B cell (primary cell): ENCODE measurements at regions not wholly inside any gene's neighbourhood (a gene's known extent, or its start where the extent isn't known, plus 50 kb on each side); places are given as distances from the start of the nearest gene placed in this dataset.
"Not testable (repeated sequence)": the region's sequence is repeated elsewhere in the genome, so short reads cannot be mapped to it uniquely, and the experiment has no call there.

Source experiments
- ATAC-seq: fragments of 200-7000 bp; cut with Tn5 transposase; one replicate; pipeline ENCODE4 v1.10.0; 2021; ENCODE audit warnings: low read depth, mild to moderate bottlenecking, moderate number of reproducible peaks, moderate library complexity
- CTCF ChIA-PET: fragments of 350-600 bp; sonication (Branson Sonifier 250); formaldehyde crosslinking; loops from one replicate; lab custom pipeline; 2021; ENCODE audit warnings: antibody characterized with exemption, inconsistent platforms; lab: Charles Lee
- POLR2A ChIA-PET: fragments of 350-600 bp; sonication (Branson Sonifier 250); formaldehyde crosslinking; loops from one replicate; lab custom pipeline; 2021; ENCODE audit warnings: antibody characterized with exemption; lab: Charles Lee
- DNase-seq: peaks from one replicate; pipeline ENCODE4 v3.0.0; 2013
- H2AFZ ChIP-seq: 2 replicates; pipeline ENCODE4 v1.6.1; 2012; ENCODE audit warnings: mild to moderate bottlenecking, low read depth, low read length; ENCODE audit not compliant: insufficient read depth, poor library complexity, severe bottlenecking
- H3K27ac ChIP-seq, 2 donors: 1 replicate in 1 of 2; 2 replicates in 1 of 2; pipeline ENCODE4 v1.5.1; 2012 to 2013; ENCODE audit warnings: low read length in 2 of 2, mild to moderate bottlenecking in 2 of 2, moderate library complexity in 1 of 2
- H3K27me3 ChIP-seq, 4 experiments: fragments of 200-600 bp in 1 of 4; sonication (generic) in 1 of 4; replicated peaks in 1 of 4; 1 replicate in 2 of 4; 2 replicates in 2 of 4; pipeline versions ENCODE4 v1.6.1 to v1.7.0; 2013 to 2016; ENCODE audit warnings: low read length in 3 of 4, mild to moderate bottlenecking in 2 of 4, mixed read lengths in 1 of 4, moderate library complexity in 1 of 4; ENCODE audit not compliant: insufficient read depth in 4 of 4, control insufficient read depth in 3 of 4; ENCODE audit errors: control extremely low read depth in 1 of 4
- H3K36me3 ChIP-seq, 2 experiments: replicated peaks in 1 of 2; 1 replicate in 1 of 2; 2 replicates in 1 of 2; pipeline versions ENCODE4 v1.6.1 to v1.7.1; 2013; ENCODE audit warnings: low read length in 1 of 2; ENCODE audit not compliant: insufficient read depth in 2 of 2, control insufficient read depth in 1 of 2; ENCODE audit errors: control extremely low read depth in 1 of 2, extremely low read depth in 1 of 2
- H3K4me1 ChIP-seq, 2 donors: fragments of 200-600 bp in 1 of 2; sonication (generic) in 1 of 2; 1 replicate in 1 of 2; 2 replicates in 1 of 2; pipeline versions ENCODE4 v1.5.1 to v1.6.1; 2013 to 2017; ENCODE audit warnings: low read length in 2 of 2; ENCODE audit not compliant: control insufficient read depth in 2 of 2, insufficient read depth in 2 of 2
- H3K4me2 ChIP-seq: replicated peaks from 2 replicates; pipeline ENCODE3; 2012; ENCODE audit warnings: mild to moderate bottlenecking, low read depth, low read length; ENCODE audit not compliant: poor library complexity, severe bottlenecking
- H3K4me3 ChIP-seq, 5 experiments: fragments of 200-600 bp in 1 of 5; sonication (generic) in 1 of 5; 1 replicate in 3 of 5; 2 replicates in 2 of 5; pipeline versions ENCODE4 v1.5.1 to v1.7.0; 2011 to 2016; ENCODE audit warnings: low read length in 4 of 5, mild to moderate bottlenecking in 4 of 5, low read depth in 2 of 5, control low read depth in 1 of 5, moderate library complexity in 1 of 5; ENCODE audit not compliant: insufficient read depth in 1 of 5; ENCODE audit errors: control extremely low read depth in 1 of 5, extremely low read depth in 1 of 5
- H3K79me2 ChIP-seq: fragments of 200-600 bp; sonication (generic); one replicate; pipeline ENCODE4 v1.6.0; 2016; ENCODE audit warnings: low read length; ENCODE audit not compliant: control insufficient read depth, insufficient read depth
- H3K9ac ChIP-seq: fragments of 200-600 bp; sonication (generic); 2 replicates; pipeline ENCODE4 v1.6.1; 2017; ENCODE audit warnings: mild to moderate bottlenecking, low read length, moderate library complexity
- H3K9me3 ChIP-seq, 3 donors: one replicate each; pipeline versions ENCODE4 v1.6.1 to v1.7.1; 2013; ENCODE audit warnings: low read length in 2 of 3; ENCODE audit not compliant: control insufficient read depth in 2 of 3, insufficient read depth in 1 of 3; ENCODE audit errors: control extremely low read depth in 1 of 3
- H4K20me1 ChIP-seq: 2 replicates; pipeline ENCODE4 v1.6.0; 2012; ENCODE audit warnings: mild to moderate bottlenecking, low read length; ENCODE audit not compliant: insufficient read depth, control insufficient read depth, poor library complexity, severe bottlenecking
- H3K27ac Mint-ChIP-seq: one replicate; pipeline ENCODE4 v1.8.0; 2021; ENCODE audit warnings: mixed read lengths
- H3K27me3 Mint-ChIP-seq: one replicate; pipeline ENCODE4 v1.8.0; 2021; ENCODE audit warnings: mixed read lengths
- H3K4me1 Mint-ChIP-seq: one replicate; pipeline ENCODE4 v1.8.0; 2021; ENCODE audit warnings: mixed read lengths
- H3K4me3 Mint-ChIP-seq: one replicate; pipeline ENCODE4 v1.8.0; 2021; ENCODE audit warnings: mixed read lengths
- H3K9me3 Mint-ChIP-seq: one replicate; pipeline ENCODE4 v1.8.0; 2022; ENCODE audit warnings: mixed read lengths; ENCODE audit not compliant: insufficient read depth
- CTCF ChIP-seq: fragments of 200-600 bp; IDR thresholded peaks from one replicate; pipeline ENCODE4 v1.8.0; 2022; ENCODE audit warnings: antibody characterized with exemption, mild to moderate bottlenecking
- EZH2 ChIP-seq: IDR thresholded peaks from 2 replicates; pipeline ENCODE4 v1.6.1; 2012; ENCODE audit warnings: borderline replicate concordance, low read depth, mild to moderate bottlenecking, moderate library complexity, low read length; ENCODE audit not compliant: insufficient read depth, poor library complexity, severe bottlenecking
- WGBS: methylation state at CpG from one replicate; pipeline ENCODE4 v1.1.5; 2013; ENCODE audit warnings: missing lambda C conversion rate; ENCODE audit not compliant: insufficient coverage; 5-methylcytosine and 5-hydroxymethylcytosine counted together
- intact Hi-C: fragments of 100-400 bp; cut with micrococcal nuclease; formaldehyde crosslinking; loops from one replicate; pipeline ENCODE4 v1.10.0; 2022

DNA sequence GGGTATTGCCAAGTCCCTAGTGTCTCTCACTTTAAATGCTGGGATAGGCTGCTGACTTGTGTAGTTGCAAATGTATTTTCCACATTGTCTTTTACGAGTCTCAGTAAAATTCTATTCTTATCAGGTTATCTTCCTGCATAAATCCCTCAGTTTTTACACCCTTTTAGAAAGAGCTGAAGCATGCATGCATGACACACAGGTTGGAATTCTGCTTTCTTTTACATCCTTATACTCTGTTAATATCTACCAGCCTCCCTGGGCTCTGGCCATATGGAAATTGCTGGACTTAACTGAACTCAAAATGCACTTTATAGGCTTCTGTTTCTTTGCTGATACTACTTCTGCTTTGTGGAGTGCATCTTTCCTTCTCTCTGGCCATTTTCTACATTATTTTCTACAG, 477.4 kb downstream of the FRK start:
- POLR2A ChIA-PET, result no interaction called here
- Mint-ChIP-seq H3K27me3 (no peaks in the 10 kb centered on the region), H3K4me3 (no peak overlapping the region), H3K9me3 (no peaks in the 10 kb centered on the region), H3K27ac (no peak overlapping the region), H3K4me1 (no peaks in the 10 kb centered on the region)
- H4K20me1 ChIP-seq, result no peaks in the 10 kb centered on the region
- H3K27ac ChIP-seq, result no peak overlapping the region
- H3K9me3 ChIP-seq, result peaks cover 0 to 2% (median 0%) of the 10 kb centered on the region in 3 donors
- no peak overlapping the region for H3K4me3 ChIP-seq
- DNase-seq (no peak), ATAC-seq (no peak)
- TF ChIP-seq CTCF (no peak), EZH2 (no peak)
- H3K36me3 ChIP-seq, result no peaks in the 10 kb centered on the region
- 83% methylated on average over 1 of the region's 1 CpG for WGBS
- H3K4me1 ChIP-seq, result no peaks in the 10 kb centered on the region
- H3K9ac ChIP-seq, result no peak overlapping the region
- CTCF ChIA-PET, result no interaction called here
- no peak overlapping the region for H2AFZ ChIP-seq
- intact Hi-C loops, result no loop called here
- H3K4me2 ChIP-seq, result no peak overlapping the region
- H3K79me2 ChIP-seq, result no peaks in the 10 kb centered on the region
- no peaks in the 10 kb centered on the region for H3K27me3 ChIP-seq

DNA sequence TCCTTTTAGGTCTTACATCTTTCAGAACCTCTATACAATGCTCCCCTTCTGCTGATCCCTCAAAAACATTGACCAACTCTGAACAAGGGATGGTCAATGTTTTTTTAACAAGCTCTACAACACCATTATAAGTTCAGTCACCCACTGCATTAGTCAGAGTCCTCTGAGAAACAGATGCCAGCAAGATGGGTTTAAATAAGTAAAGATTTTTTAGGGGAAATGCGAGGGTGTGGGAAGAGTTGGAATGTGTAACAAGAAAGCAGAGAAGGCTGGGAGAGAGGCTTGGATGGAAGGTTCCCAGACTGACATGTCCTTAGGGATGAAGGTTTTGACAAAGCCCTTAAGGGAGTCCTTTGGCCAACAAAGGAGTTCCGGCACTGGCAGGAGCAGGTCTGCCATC, 478.3 kb downstream of the FRK start:
- WGBS, result 94% methylated on average over 2 of the region's 2 CpGs
- no peak overlapping the region for H3K4me2 ChIP-seq
- intact Hi-C loops, result no loop called here
- Mint-ChIP-seq H3K27ac (no peak overlapping the region), H3K4me3 (no peak overlapping the region), H3K27me3 (no peaks in the 10 kb centered on the region), H3K9me3 (no peaks in the 10 kb centered on the region), H3K4me1 (no peaks in the 10 kb centered on the region)
- no peak overlapping the region for H2AFZ ChIP-seq
- no peaks in the 10 kb centered on the region for H4K20me1 ChIP-seq
- DNase-seq (no peak), ATAC-seq (no peak)
- H3K36me3 ChIP-seq, result no peaks in the 10 kb centered on the region
- H3K27me3 ChIP-seq, result no peaks in the 10 kb centered on the region
- no peak overlapping the region for H3K4me3 ChIP-seq
- H3K4me1 ChIP-seq, result no peaks in the 10 kb centered on the region
- H3K9ac ChIP-seq, result no peak overlapping the region
- peaks cover 0 to 2% (median 0%) of the 10 kb centered on the region in 3 donors for H3K9me3 ChIP-seq
- TF ChIP-seq EZH2 (no peak), CTCF (no peak)
- CTCF ChIA-PET, result no interaction called here
- POLR2A ChIA-PET, result no interaction called here
- no peak overlapping the region for H3K27ac ChIP-seq
- H3K79me2 ChIP-seq, result no peaks in the 10 kb centered on the region

DNA sequence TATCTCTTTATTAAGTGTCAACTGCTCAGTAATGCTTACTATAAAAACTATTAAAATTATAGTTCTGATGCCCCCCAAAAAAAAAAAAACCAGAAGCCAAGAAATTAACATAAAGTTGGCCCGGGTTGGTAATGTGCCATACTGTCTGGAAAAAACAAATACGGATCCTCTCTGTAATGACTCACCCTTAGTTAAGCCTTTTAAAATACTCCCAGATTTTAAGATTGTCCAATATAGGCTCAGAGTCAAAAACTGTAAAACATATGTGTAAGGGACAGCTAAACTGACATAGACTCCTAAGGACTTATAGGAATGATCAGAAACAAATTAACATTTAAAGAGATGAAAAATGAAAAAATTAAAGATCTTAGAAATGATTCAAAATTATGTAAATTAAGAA, 481.1 kb downstream of the FRK start:
- H3K4me2 ChIP-seq, H3K9me3 Mint-ChIP-seq, CTCF ChIA-PET, H3K27ac Mint-ChIP-seq, H3K27me3 Mint-ChIP-seq, POLR2A ChIA-PET, H3K9me3 ChIP-seq, H4K20me1 ChIP-seq, H3K27ac ChIP-seq, H3K4me1 Mint-ChIP-seq, H3K27me3 ChIP-seq, ATAC-seq, H3K79me2 ChIP-seq, DNase-seq, H3K4me3 ChIP-seq, intact Hi-C loops, H3K36me3 ChIP-seq, H3K9ac ChIP-seq, H3K4me3 Mint-ChIP-seq, H2AFZ ChIP-seq, H3K4me1 ChIP-seq: not testable (repeated sequence)
- WGBS, result no CpG with 5 or more reads among the region's 2 CpGs
